ENCODE measurements at regions not wholly inside any gene's neighbourhood (a gene's known extent, or its start where the extent isn't known, plus 50 kb on each side); places are given as distances from the start of the nearest gene placed in this dataset.

DNA sequence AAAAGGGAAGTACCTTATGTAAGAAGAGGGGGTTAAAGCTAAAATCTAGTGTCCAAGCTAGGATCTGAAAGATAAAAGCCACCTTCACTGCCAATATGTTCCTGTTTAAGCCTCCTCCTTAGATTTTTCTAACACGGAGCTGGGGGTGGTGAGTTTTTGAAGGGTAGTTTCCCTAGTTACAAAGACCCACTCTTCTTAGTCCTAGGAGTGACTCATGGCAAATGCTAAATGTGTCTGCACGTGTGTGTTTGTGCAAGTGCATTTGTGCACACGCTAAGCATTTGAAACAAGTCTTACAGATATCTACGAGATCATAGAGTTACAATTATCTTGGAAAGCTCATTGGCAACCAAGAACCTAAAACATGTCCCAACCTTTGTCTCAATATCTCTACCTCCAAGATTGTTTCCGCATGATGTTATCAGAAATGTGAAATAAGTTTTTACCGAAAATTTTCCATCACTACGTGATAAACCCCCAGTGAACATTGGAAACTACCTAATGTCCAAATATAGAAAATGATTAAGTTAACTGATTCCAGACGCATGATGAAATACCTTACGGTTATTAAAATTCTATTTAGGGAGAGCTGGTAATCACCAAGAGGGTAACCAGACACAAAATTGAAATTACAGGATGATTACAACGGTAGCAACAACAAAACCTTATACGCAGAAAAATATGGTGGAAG is 78.0 kb upstream of the HRH2 start:
- no peak for DNase-seq (ENCODE audit: low spot score)

DNA sequence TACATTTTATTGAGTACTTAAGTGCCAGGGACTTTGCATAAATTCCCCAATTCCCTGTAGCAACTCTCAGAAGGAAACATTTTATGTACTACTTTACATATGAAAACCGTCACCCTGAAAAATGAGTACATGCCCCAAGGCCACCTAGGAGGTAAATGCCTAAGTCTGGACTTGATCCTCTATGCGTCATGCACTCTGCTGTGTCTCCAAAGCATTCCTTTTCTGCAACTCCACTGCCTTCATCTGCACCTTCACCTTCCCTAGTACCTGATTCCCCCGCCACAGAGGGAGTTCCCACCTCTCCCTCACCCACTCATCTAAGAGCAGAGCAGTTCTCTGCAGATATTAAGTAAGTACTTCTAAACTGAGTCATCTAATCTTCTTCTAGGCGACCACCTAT is 75.2 kb upstream of the HRH2 start:
- DNase-seq (ENCODE audit: low spot score): no peak

DNA sequence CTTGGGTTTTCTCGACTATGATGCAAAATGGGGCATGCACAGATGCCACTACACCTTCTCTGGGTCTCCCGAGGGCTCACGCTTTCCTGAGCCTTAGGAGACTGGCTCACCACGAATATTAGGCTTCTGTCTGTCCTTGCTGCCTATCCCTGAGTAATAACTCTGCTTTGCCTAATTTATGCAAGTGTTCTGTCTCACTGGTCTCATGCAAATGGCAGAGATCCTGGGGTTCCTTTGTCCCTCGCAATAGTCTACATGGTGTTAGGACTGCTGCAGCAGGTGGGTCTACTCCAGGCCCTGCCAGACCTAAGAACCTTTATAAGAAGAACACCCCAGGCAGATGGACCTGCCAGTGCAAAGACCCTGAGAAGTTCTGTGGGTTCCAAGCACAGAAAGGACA is 72.3 kb upstream of the HRH2 start:
- no peak for DNase-seq (ENCODE audit: low spot score)

DNA sequence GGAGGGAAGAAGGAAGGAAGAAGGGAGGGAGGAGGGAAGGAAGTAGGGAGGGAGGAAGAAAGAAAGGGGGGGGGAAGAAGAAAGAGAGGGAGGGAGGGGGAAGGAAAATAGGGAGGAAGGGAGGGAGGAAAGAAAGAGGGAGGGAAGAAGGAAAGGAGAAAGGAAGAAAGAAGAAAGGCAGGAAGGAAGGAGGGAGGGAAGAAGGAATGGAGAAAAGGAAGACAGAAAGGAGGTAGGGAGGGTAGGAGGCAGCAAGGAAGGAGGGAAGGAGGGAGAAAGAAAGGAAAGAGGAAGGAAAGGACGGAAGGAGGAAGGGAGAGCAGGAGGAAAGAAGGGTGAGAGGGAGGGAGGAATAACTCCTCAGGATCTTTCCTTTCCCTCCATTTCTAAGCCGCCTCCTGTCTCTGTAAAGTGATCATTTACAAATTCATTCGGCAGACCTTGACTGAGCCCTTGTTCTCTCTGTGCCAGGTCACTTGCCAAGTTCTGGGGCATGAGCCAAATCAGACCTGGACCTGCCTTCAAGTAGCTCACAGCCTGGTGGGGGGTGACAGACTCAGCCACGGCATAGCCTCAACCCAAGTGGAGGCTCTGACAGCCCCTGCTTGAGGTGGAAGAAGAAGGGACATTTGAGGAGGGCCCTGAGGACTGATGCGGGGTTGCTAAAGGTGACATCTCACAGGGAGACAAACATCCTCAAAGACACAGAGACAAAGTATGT is 69.0 kb upstream of the HRH2 start:
- no peak for DNase-seq (ENCODE audit: low spot score)

DNA sequence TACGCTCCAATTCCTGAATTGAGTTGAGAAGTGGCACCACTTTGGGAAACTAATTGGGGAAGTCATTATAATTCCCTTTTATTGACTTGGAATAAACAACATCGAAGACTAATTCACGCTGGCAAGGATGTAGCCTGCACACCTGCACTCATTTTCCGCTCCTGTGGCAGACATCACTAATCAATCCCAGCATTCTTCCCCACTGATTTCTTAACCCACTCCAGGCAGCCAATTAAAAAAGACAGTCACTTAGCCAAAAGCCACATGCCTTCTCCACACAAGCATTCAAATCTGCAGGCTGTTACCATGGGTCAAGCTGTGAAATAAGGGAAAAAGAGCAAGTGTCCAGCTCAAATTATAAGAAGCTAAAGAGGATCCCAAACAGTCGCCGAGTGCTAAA is 68.2 kb upstream of the HRH2 start:
- DNase-seq (ENCODE audit: low spot score): no peak

DNA sequence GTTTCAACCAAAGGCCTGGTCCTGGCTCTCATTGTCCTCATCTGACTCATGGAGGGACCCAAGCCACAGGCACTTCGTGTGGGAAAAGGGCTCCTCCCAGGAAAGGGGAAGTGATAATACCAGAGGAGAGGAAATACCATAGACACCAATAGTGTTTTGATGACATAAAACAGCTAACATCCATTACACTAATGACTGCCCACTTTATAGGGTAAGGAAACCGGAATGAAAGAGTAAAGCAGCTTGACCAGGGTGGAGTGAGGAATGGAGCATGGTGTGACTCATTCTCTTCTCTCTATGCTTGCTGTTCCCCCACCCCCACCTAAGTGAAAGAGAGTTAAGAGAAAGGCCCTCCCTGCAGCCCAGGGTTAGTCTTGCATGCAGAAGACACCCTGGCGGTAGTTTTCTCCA is 67.4 kb upstream of the HRH2 start:
- peak; percentile 8 for DNase-seq (ENCODE audit: low spot score)

DNA sequence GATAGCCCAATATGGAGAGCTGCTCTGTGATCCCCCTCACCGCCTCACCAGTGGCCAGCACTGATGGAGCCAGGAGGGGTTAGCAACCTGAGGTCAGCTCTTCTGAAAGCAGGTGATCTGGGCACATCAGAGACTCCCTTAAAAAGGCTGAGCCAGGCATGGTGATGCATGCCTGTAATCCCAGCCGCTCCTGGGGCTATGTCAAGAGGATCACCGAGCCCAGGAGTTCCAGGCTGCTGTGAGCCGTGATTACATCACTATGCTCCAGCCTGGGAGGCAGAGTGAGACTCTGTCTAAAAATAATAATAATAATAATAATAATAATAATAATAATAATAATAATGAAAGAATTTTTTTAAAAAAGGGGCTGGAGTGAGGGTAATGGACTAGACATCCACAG is 66.6 kb upstream of the HRH2 start:
- no peak for DNase-seq (ENCODE audit: low spot score)

DNA sequence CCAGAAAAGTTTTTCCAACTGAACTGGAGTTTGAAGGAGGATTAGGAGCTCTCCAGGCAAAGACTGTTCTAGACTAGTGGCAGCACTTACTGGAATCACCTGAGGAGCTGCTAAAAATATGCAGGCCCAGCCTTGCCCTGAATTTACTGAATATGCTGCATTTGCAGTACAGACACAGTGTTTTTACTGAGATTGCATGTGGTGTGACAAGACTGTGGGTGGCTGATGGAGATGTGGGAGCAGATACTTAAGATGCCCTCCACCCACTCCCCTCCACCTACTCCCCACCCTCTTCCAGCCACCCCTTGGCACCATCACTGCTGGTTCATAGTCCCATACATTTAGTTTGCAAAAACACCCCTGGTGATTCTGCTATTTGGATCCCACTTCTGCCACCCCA is 64.1 kb upstream of the HRH2 start:
- DNase-seq (ENCODE audit: low spot score): no peak

DNA sequence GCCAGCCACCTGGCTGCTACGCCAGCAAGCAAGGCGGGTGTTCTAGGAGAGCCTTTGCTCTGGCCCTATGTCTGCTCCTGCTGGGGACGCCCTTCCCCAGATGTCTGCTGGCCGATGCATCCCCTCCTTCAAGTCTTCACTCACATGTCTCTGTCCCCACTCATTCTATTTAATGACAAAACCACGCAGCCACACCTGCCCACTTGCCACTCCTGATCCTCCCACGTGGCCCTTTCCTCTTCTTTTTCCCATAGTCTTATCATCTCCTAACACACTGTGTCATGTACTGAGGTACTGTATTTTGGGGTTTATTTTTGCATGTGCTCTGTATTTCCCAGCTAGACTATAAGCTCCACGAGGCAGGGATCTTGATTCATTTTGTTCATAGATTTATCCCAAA is 62.0 kb upstream of the HRH2 start:
- DNase-seq (ENCODE audit: low spot score): no peak

DNA sequence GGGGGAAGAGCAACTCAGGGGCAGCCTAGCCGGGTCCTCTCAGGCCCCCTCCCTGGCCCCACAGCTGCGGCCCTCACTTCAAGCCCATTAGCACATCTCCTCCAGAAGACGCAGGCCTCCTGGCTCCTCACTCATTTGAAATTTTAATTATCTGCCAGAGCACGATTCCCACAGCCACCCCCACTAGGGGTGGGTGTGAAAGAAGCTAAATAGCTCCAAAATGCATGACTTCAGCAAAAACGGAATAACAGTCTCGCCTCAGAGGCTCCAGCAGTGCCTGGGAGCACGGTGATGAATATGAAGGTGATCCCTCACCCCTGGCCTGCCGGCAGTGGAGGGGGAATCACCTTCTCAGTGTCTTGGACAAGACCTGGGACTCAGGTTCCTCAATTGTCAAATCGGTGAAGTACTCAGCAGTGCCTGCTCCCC is 61.1 kb upstream of the HRH2 start:
- no peak for DNase-seq (ENCODE audit: low spot score)

DNA sequence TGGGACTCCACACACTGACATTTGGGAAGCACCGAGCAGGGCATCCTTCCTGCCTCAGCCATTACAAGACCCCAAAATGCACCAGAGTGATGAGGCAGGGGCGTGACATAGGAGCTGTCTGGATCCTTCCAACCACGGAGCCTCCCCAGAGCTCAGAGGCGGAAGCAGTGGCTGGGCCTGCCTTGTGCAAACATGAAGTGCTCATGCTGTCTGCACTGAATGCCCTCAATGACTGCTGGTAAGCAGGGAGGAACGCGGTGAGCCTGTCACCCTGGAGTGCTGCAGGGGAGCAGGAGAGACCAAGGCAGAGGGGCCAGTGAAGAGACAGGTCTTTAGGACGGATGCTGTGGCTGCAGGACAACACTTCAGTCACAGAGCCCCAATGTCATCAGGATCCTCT is 60.2 kb upstream of the HRH2 start:
- no peak for DNase-seq (ENCODE audit: low spot score)

DNA sequence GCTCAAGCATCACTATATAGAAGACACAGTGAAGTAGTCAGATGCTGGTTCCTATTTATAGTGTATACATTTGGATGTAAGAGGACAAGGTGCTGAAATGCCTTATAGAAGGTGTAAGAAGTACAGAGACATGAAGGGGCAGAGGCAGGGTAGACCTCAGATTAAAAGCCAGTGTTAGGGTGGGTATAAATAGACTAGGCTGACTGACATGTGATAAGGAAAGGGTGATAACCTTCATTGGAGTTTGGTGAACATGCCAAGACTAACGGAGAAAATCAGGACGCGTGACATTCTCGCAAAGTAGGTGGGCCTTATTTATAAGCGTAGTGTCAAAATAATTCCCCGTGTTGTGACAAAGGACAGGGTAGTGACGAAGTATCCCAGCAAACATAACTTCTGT is 59.1 kb upstream of the HRH2 start:
- DNase-seq (ENCODE audit: low spot score): no peak

DNA sequence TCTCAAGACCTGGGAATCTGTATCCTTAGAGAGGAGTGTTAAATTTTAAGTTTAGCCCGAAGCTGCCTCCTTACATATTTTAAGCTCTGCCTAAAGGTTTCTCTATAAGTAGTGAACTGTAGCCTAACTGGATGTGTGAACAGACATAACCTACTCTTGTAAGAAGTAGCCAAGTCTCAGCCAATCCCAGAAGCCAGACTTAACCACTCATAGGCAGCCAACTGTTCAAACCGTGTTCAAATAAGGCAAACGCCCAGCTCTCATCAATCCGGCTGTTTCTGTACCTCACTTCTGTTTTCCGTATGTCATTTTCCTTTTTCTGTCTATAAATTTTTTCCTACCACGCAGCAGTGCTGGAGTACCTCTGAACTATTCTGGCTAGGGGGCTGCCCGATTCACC is 58.7 kb upstream of the HRH2 start:
- DNase-seq (ENCODE audit: low spot score): no peak

DNA sequence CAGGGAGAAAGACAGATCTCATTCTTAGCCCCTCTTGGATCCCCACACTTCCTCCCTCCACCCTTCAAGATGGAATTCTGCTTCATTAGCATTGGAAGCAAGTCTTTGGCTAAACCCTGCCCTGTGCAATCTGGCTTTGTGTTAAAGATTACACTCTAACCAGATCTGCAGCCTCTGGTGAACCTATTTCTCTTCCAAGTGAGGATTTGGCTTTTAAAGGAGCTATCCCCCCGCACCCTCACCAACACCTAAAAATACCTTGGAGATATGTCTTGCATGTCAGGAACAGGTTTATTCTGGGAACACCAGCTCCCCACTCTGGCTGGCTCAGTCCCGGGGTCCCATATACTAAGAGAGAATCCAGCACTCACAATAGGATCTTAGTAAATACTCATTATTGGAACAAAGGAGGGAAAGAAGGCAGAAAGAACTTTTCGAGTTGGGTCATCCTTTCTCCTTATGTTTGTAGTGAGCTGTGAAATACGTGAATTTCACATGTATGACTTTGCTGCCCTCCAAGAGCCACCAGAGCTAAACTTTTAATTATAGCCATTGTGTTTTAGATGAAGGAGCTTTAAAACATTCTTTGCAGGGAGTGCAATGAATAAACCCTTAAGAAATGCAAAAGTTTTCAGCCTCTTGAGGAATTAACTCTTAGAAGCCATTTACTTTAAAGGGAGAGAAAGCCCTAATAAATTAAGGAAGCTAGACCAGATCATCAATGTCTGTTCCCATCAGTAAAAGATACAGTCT is 53.7 kb upstream of the HRH2 start:
- DNase-seq (ENCODE audit: low spot score): no peak

DNA sequence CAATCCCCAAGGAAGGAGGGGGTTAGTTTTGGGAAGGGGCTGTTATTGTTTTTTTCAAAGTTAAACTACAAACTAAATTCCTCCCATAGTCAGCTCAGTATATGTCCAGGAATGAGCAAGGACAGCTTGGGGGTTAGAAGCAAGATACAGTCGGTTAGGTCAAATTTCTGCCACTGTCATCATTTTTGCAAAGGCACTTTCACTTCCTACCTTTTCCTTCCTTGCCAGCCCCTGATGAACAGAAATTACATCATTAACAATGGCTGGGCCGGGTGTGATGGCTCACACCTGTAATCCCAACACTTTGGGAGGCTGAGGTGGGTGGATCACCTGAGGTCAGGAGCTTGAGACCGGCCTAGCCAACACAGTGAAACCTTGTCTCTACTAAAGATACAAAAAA is 51.5 kb upstream of the HRH2 start:
- no peak for DNase-seq (ENCODE audit: low spot score)
